ENCODE measurements at regions not wholly inside any gene's neighbourhood (a gene's known extent, or its start where the extent isn't known, plus 50 kb on each side); places are given as distances from the start of the nearest gene placed in this dataset.
A peak's percentile ranks its signal among the peaks of the same experiment; 100 is the strongest.

- no peak overlapping the region for H3K4me2 ChIP-seq (ENCODE audit: low read length)
- H3K4ac ChIP-seq (ENCODE audit: low read depth, low read length): no peak overlapping the region
- no peaks in the 10 kb centered on the region for H3K36me3 ChIP-seq (ENCODE audit: control insufficient read depth in 1 of 2, insufficient read depth in 2 of 2, low read length in 2 of 2)
- no peak overlapping the region for H3K4me3 ChIP-seq (ENCODE audit: low read depth, low read length)
- H4K91ac ChIP-seq (ENCODE audit: low read depth, low read length): no peak overlapping the region
- no peak overlapping the region for H3K27ac ChIP-seq (ENCODE audit: low read depth, low read length)
- H3K27me3 ChIP-seq (ENCODE audit: insufficient read depth, low read length): no peaks in the 10 kb centered on the region
- no peak overlapping the region for H4K12ac ChIP-seq (ENCODE audit: low read depth, low read length)
- no peak overlapping the region for H2AFZ ChIP-seq (ENCODE audit: insufficient read depth, low read length, poor library complexity)
- H3K4me1 ChIP-seq (ENCODE audit: control insufficient read depth in 1 of 2, insufficient read depth in 2 of 2, low read length in 2 of 2): no peaks in the 10 kb centered on the region
- H2BK120ac ChIP-seq (ENCODE audit: insufficient read depth, low read length, poor library complexity): no peak overlapping the region
- H3K79me1 ChIP-seq (ENCODE audit: low read length): no peaks in the 10 kb centered on the region
- no CpG with 5 or more reads among the region's 6 CpGs for WGBS (ENCODE audit: extremely low coverage, insufficient coverage, insufficient read length)
- H3K23ac ChIP-seq (ENCODE audit: low read length): no peak overlapping the region
- no peak overlapping the region for H3K14ac ChIP-seq (ENCODE audit: low read length)
- no peak overlapping the region for H3K18ac ChIP-seq (ENCODE audit: low read length)
- no peak overlapping the region for H2BK5ac ChIP-seq (ENCODE audit: low read depth, low read length, poor library complexity)
- H4K8ac ChIP-seq (ENCODE audit: low read depth, low read length): no peak overlapping the region
- H3K79me2 ChIP-seq (ENCODE audit: control insufficient read depth, insufficient read depth, low read length, poor library complexity): no peaks in the 10 kb centered on the region
- H2AK5ac ChIP-seq (ENCODE audit: low read length): no peak overlapping the region
- H2BK12ac ChIP-seq (ENCODE audit: low read length): no peak overlapping the region
- DNase-seq: no peak
- H3K9ac ChIP-seq (ENCODE audit: low read length): no peak overlapping the region
- peaks cover 3% of the 10 kb centered on the region for H3K9me3 ChIP-seq (ENCODE audit: insufficient read depth, low read depth, low read length)
Measured at GRCh38 chr9:124191691-124192395, 65.9 kb upstream of the NEK6 start.

- Histone ChIP-seq H3K14ac (ENCODE audit: low read length) (no peak overlapping the region), H4K91ac (ENCODE audit: low read depth, low read length) (no peak overlapping the region), H2BK120ac (ENCODE audit: insufficient read depth, low read length, poor library complexity) (no peak overlapping the region), H3K4me3 (ENCODE audit: low read depth, low read length) (no peak overlapping the region), H2AFZ (ENCODE audit: insufficient read depth, low read length, poor library complexity) (no peak overlapping the region), H4K12ac (ENCODE audit: low read depth, low read length) (no peak overlapping the region), H3K4me1 (ENCODE audit: control insufficient read depth in 1 of 2, insufficient read depth in 2 of 2, low read length in 2 of 2) (no peaks in the 10 kb centered on the region), H3K79me1 (ENCODE audit: low read length) (no peaks in the 10 kb centered on the region), H3K4ac (ENCODE audit: low read depth, low read length) (no peak overlapping the region), H3K4me2 (ENCODE audit: low read length) (no peak overlapping the region), H2AK5ac (ENCODE audit: low read length) (no peak overlapping the region), H2BK5ac (ENCODE audit: low read depth, low read length, poor library complexity) (no peak overlapping the region), H3K27ac (ENCODE audit: low read depth, low read length) (no peak overlapping the region), H3K18ac (ENCODE audit: low read length) (no peak overlapping the region), H3K23ac (ENCODE audit: low read length) (no peak overlapping the region), H3K27me3 (ENCODE audit: insufficient read depth, low read length) (no peaks in the 10 kb centered on the region), H3K9ac (ENCODE audit: low read length) (no peak overlapping the region), H3K79me2 (ENCODE audit: control insufficient read depth, insufficient read depth, low read length, poor library complexity) (no peaks in the 10 kb centered on the region), H3K36me3 (ENCODE audit: control insufficient read depth in 1 of 2, insufficient read depth in 2 of 2, low read length in 2 of 2) (no peaks in the 10 kb centered on the region), H3K9me3 (ENCODE audit: insufficient read depth, low read depth, low read length) (no peaks in the 10 kb centered on the region), H2BK12ac (ENCODE audit: low read length) (no peak overlapping the region), H4K8ac (ENCODE audit: low read depth, low read length) (no peak overlapping the region)
- no CpG with 5 or more reads among the region's 2 CpGs for WGBS (ENCODE audit: extremely low coverage, insufficient coverage, insufficient read length)
- no peak for DNase-seq
Measured at GRCh38 chr9:124196814-124197176, 61.0 kb upstream of the NEK6 start.

- Histone ChIP-seq H4K8ac (ENCODE audit: low read depth, low read length) (no peak overlapping the region), H2AFZ (ENCODE audit: insufficient read depth, low read length, poor library complexity) (no peak overlapping the region), H3K4me3 (ENCODE audit: low read depth, low read length) (no peak overlapping the region), H3K9ac (ENCODE audit: low read length) (no peak overlapping the region), H3K4ac (ENCODE audit: low read depth, low read length) (no peak overlapping the region), H3K27ac (ENCODE audit: low read depth, low read length) (no peak overlapping the region), H4K12ac (ENCODE audit: low read depth, low read length) (no peak overlapping the region), H2BK5ac (ENCODE audit: low read depth, low read length, poor library complexity) (no peak overlapping the region), H3K36me3 (ENCODE audit: control insufficient read depth in 1 of 2, insufficient read depth in 2 of 2, low read length in 2 of 2) (no peaks in the 10 kb centered on the region), H3K4me1 (ENCODE audit: control insufficient read depth in 1 of 2, insufficient read depth in 2 of 2, low read length in 2 of 2) (no peaks in the 10 kb centered on the region), H3K23ac (ENCODE audit: low read length) (no peak overlapping the region), H2BK12ac (ENCODE audit: low read length) (no peak overlapping the region), H3K18ac (ENCODE audit: low read length) (no peak overlapping the region), H3K14ac (ENCODE audit: low read length) (no peak overlapping the region), H4K91ac (ENCODE audit: low read depth, low read length) (no peak overlapping the region), H2BK120ac (ENCODE audit: insufficient read depth, low read length, poor library complexity) (no peak overlapping the region), H3K79me2 (ENCODE audit: control insufficient read depth, insufficient read depth, low read length, poor library complexity) (no peaks in the 10 kb centered on the region), H3K27me3 (ENCODE audit: insufficient read depth, low read length) (no peaks in the 10 kb centered on the region), H2AK5ac (ENCODE audit: low read length) (no peak overlapping the region), H3K79me1 (ENCODE audit: low read length) (no peaks in the 10 kb centered on the region), H3K4me2 (ENCODE audit: low read length) (no peak overlapping the region), H3K9me3 (ENCODE audit: insufficient read depth, low read depth, low read length) (no peaks in the 10 kb centered on the region)
- no CpG with 5 or more reads among the region's 14 CpGs for WGBS (ENCODE audit: extremely low coverage, insufficient coverage, insufficient read length)
- peak; percentile 74 to 75 for DNase-seq
Measured at GRCh38 chr9:124197177-124198095, 60.3 kb upstream of the NEK6 start.

GRCh38 chr9:124198331-124198730 lies 59.4 kb upstream of the NEK6 start:
- Histone ChIP-seq H4K91ac (ENCODE audit: low read depth, low read length) (no peak overlapping the region), H3K36me3 (ENCODE audit: control insufficient read depth in 1 of 2, insufficient read depth in 2 of 2, low read length in 2 of 2) (no peaks in the 10 kb centered on the region), H3K4me2 (ENCODE audit: low read length) (no peak overlapping the region), H3K79me2 (ENCODE audit: control insufficient read depth, insufficient read depth, low read length, poor library complexity) (no peaks in the 10 kb centered on the region), H4K8ac (ENCODE audit: low read depth, low read length) (no peak overlapping the region), H2BK12ac (ENCODE audit: low read length) (no peak overlapping the region), H2AFZ (ENCODE audit: insufficient read depth, low read length, poor library complexity) (no peak overlapping the region), H3K79me1 (ENCODE audit: low read length) (no peaks in the 10 kb centered on the region), H2AK5ac (ENCODE audit: low read length) (no peak overlapping the region), H3K23ac (ENCODE audit: low read length) (no peak overlapping the region), H3K9ac (ENCODE audit: low read length) (no peak overlapping the region), H4K12ac (ENCODE audit: low read depth, low read length) (no peak overlapping the region), H3K4ac (ENCODE audit: low read depth, low read length) (no peak overlapping the region), H3K27ac (ENCODE audit: low read depth, low read length) (no peak overlapping the region), H3K4me3 (ENCODE audit: low read depth, low read length) (no peak overlapping the region), H3K9me3 (ENCODE audit: insufficient read depth, low read depth, low read length) (no peaks in the 10 kb centered on the region), H2BK120ac (ENCODE audit: insufficient read depth, low read length, poor library complexity) (no peak overlapping the region), H3K14ac (ENCODE audit: low read length) (no peak overlapping the region), H2BK5ac (ENCODE audit: low read depth, low read length, poor library complexity) (no peak overlapping the region), H3K4me1 (ENCODE audit: control insufficient read depth in 1 of 2, insufficient read depth in 2 of 2, low read length in 2 of 2) (no peaks in the 10 kb centered on the region), H3K18ac (ENCODE audit: low read length) (no peak overlapping the region), H3K27me3 (ENCODE audit: insufficient read depth, low read length) (no peaks in the 10 kb centered on the region)
- no peak for DNase-seq
- WGBS (ENCODE audit: extremely low coverage, insufficient coverage, insufficient read length): no CpG with 5 or more reads among the region's 5 CpGs
